GM23338 (cell line): ENCODE measurements at regions not wholly inside any gene's neighbourhood (a gene's known extent, or its start where the extent isn't known, plus 50 kb on each side); places are given as distances from the start of the nearest gene placed in this dataset.

Experiments
- CREB1 ChIP-seq: fragments of 250-450 bp; sonication (Bioruptor Pico); IDR thresholded peaks from 2 replicates; pipeline ENCODE4 v1.5.0; 2020; ENCODE audit warnings: low read depth, mild to moderate bottlenecking, moderate library complexity
- CTCF ChIP-seq, 2 experiments: fragments of 200-600 bp in 1 of 2; sonication (generic) in 1 of 2; conservative IDR thresholded peaks; 2 replicates each; pipeline versions ENCODE4 v1.5.1 to v1.6.1; 2016 to 2017; ENCODE audit warnings: antibody characterized with exemption in 2 of 2, low read depth in 2 of 2, mild to moderate bottlenecking in 2 of 2, moderate library complexity in 1 of 2
- ETS1 ChIP-seq: IDR thresholded peaks from 2 replicates; pipeline ENCODE4 v1.6.1; 2016; ENCODE audit warnings: antibody characterized with exemption
- EZH2 ChIP-seq: fragments of 200-600 bp; sonication (generic); IDR thresholded peaks from one replicate; pipeline ENCODE4 v1.8.0; 2017; ENCODE audit warnings: antibody characterized with exemption, mild to moderate bottlenecking, low read depth; ENCODE audit not compliant: unreplicated experiment
- EZH2phosphoT487 ChIP-seq: fragments of 200-600 bp; sonication (generic); IDR thresholded peaks from one replicate; pipeline ENCODE4 v1.8.1; 2018; ENCODE audit warnings: antibody characterized with exemption; ENCODE audit not compliant: unreplicated experiment
- JUNB ChIP-seq: IDR thresholded peaks from one replicate; pipeline ENCODE4 v1.6.1; 2016; ENCODE audit warnings: antibody characterized with exemption; ENCODE audit not compliant: unreplicated experiment
- NANOG ChIP-seq: IDR thresholded peaks from 2 replicates; pipeline ENCODE4 v1.6.1; 2016; ENCODE audit warnings: antibody characterized with exemption, borderline replicate concordance
- POLR2AphosphoS5 ChIP-seq: IDR thresholded peaks from 2 replicates; pipeline ENCODE4 v1.6.1; 2016; ENCODE audit warnings: antibody characterized with exemption, low read depth
- REST ChIP-seq: IDR thresholded peaks from one replicate; pipeline ENCODE4 v1.6.1; 2018; ENCODE audit warnings: antibody characterized with exemption; ENCODE audit not compliant: unreplicated experiment
- ZNF114 ChIP-seq: fragments of 250-450 bp; sonication (Bioruptor Pico); IDR thresholded peaks from 2 replicates; pipeline ENCODE4 v1.5.0; 2020; ENCODE audit warnings: mild to moderate bottlenecking, moderate library complexity
- ZNF331 ChIP-seq: fragments of 250-450 bp; sonication (Bioruptor Pico); IDR thresholded peaks from 2 replicates; pipeline ENCODE4 v1.5.0; 2020; ENCODE audit warnings: low read depth, mild to moderate bottlenecking, moderate library complexity
- ZNF462 ChIP-seq: fragments of 250-450 bp; sonication (Bioruptor Pico); IDR thresholded peaks from 2 replicates; pipeline ENCODE4 v1.5.0; 2020; ENCODE audit warnings: mild to moderate bottlenecking, moderate library complexity

- no peak for TF ChIP-seq CTCF (conservative IDR thresholded peaks at IDR 0.05; ENCODE audit: low read depth in 2 of 2)
- no peak for TF ChIP-seq CREB1 (CRISPR knock-in tag)
- no peak for TF ChIP-seq POLR2AphosphoS5
- TF ChIP-seq ETS1 = no peak
- no peak for TF ChIP-seq EZH2
- TF ChIP-seq REST = no peak
- no peak for TF ChIP-seq EZH2phosphoT487
- no peak for TF ChIP-seq JUNB
- no peak for TF ChIP-seq ZNF331 (CRISPR knock-in tag)
- TF ChIP-seq ZNF114 = no peak
- no peak for TF ChIP-seq NANOG
- no peak for TF ChIP-seq ZNF462 (CRISPR knock-in tag)
Measured at GRCh38 chr4:133759428-133759827, 442.2 kb downstream of the PABPC4L start.
